Fibroblast of skin of right quadriceps (primary cell): ENCODE measurements at regions not wholly inside any gene's neighbourhood (a gene's known extent, or its start where the extent isn't known, plus 50 kb on each side); places are given as distances from the start of the nearest gene placed in this dataset.
"Not testable (repeated sequence)": the region's sequence is repeated elsewhere in the genome, so short reads cannot be mapped to it uniquely, and the experiment has no call there.

Source experiments
- DNase-seq: peaks from one replicate; pipeline ENCODE4 v3.0.0-alpha.2; 2013

DNA sequence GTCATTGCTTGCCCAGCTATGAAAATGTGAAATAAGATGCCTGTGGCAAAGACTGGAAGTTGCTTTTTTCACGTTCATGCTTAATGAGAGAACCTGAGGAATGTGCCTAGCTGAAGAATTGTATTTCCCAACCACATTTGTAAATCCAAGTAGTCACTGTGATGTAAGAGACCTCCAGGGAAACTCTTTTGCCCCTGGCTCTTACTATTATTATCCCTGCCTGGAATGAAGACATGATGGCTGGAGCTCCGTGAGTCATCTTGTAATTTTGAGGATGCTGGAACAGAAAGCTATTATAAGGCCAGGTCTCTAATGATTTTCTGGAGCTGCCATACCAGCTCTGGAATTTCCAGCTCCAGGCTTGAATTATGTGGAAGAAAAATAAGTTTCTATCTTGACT lies 894.3 kb downstream of the DIAPH3 start:
- peak; percentile 94 for DNase-seq

DNA sequence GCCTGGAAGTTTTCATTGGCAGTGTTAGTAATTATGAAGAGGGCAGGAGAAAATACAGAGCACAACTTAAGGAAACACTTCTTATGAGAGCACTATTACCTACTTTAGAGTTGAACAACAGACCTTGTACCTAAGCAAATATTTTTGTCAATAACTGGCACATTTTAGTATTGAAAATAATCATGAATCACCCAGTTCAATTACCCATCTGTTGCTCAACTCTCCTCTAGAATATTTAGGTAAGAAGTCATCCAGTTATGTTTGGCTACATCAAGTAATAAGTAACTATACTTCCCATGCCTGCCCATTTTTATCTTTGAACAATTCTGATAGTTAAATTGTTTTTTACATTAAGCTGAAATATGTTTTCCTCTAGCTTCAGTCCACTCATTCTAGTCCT lies 893.4 kb downstream of the DIAPH3 start:
- no peak for DNase-seq

DNA sequence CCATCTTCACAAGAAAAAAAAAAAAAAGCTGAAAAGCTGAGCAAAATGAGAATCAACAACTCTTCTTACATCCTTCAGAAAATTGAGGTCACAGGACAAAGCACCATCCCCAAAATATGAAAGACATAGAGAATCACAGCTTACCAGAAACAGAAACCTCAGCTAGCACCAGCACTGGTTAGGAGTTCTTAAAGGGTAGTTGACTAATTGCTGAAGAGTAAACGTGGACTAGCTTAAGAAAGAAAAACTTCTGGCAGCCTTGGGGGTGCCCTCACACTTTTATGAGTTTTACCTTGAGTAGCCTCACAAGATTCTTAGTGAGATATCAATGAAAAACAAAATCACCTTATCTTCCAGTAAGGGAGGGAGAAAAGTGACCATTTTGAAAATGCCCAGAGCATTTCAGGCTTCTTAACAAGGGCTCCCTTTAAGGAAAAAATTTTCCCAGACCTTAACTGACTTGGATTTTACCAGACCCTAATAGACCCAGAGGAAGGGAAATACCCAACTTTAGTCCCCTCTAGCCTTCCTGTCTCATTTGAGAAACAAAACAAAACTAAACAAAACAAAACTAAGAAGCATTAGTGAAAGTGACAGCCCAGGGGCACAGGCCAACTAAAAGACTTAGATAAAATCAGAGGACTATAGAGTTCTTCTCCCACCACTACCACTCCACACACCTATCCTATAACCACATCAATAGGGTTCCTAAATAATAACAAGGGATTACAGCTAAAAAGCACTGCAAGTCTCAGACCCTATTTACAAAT lies 888.6 kb downstream of the DIAPH3 start:
- no peak for DNase-seq

GRCh38 chr13:59276436-59276835 lies 887.3 kb downstream of the DIAPH3 start:
- peak; percentile 14 for DNase-seq

- DNase-seq = no peak
These were observed 886.6 kb downstream of the DIAPH3 start for GRCh38 chr13:59277106-59277505.

DNA sequence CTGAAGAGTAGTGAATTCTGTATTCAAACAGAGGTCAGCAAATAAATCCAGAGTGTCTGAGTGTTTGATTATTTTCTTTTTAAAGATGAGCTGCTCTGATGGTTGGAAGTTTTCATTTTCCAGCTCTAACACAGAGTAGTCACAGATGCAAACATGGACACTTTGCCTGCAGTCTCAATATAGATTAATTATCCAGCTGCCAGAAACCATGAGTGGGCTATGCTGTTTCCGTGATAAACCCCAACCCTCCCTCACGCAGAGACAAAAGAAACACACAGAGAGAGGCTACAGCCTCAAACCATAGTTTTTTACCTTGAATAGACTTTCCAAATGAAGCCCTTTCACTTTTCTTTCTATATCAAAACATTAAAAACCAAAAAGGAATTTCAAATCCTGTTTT lies 884.7 kb downstream of the DIAPH3 start:
- DNase-seq = no peak

DNA sequence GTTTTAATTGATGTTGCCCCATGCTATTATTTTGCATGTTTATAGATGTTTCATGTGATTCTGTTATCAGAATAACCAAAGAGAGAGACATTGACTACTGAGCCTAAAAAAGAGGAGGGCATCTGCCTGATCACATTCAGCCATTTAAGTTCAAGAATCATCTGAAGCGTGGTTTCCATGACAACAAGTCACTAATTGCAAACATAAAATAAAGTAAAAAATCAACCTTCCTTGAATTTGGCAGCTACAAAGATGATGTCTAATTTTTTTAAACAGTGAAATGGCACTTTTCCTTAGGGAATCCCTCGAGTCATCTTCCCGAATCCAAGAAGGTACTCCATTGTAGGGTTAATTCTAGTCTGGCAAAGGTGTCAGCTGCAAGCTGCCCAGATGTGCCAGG lies 884.2 kb downstream of the DIAPH3 start:
- DNase-seq = no peak

- peak; percentile 4 for DNase-seq
These were observed 883.4 kb downstream of the DIAPH3 start for GRCh38 chr13:59280297-59280696.

DNA sequence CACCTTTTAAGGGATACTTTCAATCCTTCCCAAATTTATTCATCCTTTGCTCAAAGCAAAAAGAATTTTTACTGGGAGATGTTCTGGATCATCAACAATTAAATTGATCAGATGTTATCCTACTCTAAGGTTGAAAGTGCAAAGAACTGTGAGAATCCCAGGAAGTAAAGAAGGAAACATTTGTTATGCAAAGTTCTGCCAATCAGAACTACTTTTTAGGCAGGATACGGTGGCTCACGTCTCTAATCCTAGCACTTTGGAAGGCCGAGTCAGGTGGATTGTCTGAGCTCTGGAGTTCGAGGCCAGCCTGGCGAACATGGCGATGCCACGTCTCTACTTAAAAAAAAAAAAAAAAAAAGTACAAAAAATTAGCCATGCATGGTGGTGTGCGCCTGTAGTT lies 882.3 kb downstream of the DIAPH3 start:
- DNase-seq = no peak

GRCh38 chr13:59292240-59292639 lies 871.5 kb downstream of the DIAPH3 start:
- DNase-seq = not testable (repeated sequence)

DNA sequence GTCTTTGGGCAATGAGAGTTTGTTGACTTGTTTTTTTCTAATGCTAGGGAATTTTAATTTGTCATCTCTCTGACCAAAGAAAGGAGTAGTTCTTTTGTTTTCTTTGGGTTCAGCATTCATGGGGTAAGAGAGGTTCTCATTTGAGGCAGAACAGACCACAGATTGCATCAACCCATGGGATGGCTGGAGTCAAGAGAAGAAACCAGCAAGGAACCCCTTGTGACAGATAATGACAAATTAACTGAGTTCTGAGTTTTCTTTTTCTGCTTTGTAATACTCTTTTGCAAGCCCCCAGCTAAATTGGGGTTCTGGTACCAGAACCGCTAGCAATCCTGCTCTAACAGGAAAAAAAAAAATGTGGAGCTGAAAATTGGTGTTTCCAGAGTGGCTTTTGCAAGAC lies 864.1 kb downstream of the DIAPH3 start:
- no peak for DNase-seq

- DNase-seq = no peak
These were observed 863.2 kb downstream of the DIAPH3 start for GRCh38 chr13:59300355-59301173.

- DNase-seq = peak; percentile 2
These were observed 862.6 kb downstream of the DIAPH3 start for GRCh38 chr13:59301174-59301567.

DNA sequence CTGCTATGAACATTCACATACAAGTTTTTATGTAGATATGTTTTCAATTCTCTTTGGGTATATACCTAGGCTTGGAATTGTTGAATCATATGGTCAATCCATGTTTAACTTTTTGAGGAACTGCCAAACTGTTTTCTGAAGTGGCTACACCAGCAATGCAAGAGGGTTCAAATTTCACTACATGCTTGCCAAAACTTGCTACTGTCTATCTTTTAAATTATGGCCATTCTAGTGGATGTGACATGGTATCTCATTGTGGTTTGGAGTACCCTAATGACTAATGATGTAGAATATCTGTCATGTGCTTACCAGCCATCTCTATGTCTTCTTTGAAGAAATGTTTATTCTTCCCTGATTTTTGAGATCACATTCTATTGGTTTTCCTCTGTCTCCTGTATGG lies 860.3 kb downstream of the DIAPH3 start:
- peak; percentile 49 for DNase-seq

DNA sequence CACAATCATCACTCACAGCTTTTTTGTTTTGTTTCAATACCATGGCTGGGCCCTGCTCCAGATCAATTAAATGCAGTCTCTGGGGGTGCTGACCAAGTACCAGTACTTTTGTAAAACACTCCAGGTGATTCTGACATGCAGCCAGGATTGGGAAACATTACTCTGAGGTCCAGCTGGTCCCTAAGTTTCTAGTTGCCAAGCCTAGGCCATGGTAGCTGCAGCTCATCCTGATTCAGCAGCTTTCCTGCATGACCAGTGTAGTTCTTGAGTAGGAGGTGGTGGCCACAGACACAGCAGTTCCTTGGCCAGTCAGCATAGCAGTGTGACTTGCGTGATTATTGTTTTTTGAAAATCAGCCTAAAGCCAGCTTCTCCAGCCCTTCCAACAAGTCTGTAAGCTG lies 859.1 kb downstream of the DIAPH3 start:
- DNase-seq = no peak

- DNase-seq = peak; percentile 7
These were observed 857.8 kb downstream of the DIAPH3 start for GRCh38 chr13:59305896-59306295.

DNA sequence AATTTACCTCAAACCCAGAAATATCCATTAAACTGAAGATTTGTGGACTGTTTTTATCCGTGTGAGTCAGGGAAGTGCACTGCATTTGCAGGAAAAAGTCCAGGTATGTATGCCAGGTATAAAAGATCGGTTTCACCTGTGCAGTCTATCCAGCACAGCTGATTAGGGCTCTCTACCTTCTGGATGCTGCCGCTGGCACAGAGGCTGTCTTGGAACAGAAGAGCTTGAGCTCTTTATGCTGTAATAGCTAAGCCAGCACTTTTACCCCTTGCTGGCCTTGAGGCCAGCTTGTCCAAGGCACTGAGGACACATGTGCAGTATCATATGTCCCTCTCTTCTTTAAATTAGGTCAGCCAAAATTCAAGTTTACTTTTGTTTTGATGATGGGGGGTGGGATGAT lies 851.0 kb downstream of the DIAPH3 start:
- no peak for DNase-seq

DNA sequence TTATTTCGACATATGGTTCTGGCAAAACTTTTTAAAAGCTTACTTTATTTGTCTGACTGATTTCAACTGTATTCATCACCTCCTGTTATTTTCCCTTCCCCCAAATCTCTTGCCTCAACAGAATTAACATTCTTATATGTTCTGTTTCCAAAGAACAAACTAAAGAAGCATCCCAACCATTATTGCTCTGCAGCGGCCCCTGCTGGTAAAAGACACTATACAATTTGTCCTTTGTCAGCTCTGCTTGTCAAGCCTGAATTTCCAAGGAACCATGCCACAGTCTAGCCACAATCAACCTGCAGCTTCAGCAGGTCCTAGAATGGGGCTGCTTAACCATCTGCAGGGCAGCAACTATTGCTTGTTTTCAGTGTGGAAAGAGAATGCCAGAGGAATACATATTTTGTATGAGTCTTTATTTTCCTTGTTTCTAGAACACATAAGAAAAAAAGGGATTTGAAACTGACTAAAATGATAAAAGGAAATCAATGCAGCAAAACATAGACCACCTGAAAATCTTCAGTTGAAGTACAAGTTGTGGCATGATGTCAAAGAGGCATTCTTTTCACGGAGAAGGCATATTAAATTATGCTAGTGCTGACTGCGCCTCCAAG lies 845.3 kb downstream of the DIAPH3 start:
- peak; percentile 69 for DNase-seq

- no peak for DNase-seq
These were observed 844.5 kb downstream of the DIAPH3 start for GRCh38 chr13:59319276-59319675.

DNA sequence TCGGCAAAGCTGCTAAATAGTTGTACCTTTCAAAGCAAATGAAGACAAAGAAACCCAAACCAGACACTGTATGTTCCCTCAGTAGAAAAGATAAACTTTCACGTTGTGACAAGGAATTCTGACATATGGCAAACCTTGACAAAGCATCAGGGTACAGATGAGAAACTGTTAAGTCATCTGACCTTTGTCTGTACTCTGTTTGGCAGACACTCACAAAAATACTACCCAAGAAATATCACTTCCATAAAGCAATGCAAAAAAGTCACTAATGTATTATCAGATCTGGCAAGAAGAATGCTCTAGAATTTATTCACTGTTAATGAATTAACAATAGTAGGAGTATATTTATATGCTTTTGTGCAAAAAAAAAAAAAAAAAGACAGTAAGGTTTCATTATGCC lies 843.7 kb downstream of the DIAPH3 start:
- no peak for DNase-seq

DNA sequence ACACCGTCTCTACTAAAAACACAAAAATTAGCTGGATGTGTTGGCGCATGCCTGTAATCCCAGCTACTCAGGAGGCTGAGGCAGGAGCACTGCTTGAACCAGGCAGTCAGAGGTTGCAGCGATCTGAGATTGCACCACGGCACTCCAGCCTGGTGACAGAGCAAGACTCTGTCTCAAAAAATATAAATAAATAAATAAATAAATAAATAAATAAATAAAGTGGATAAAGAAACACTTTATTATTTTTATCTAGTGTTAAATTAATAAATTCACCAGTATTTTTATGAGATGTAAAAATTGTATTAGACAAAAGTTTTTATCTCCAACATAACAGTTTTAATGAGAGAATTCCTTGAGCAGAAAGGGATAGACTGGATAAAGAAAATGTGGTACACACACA lies 839.3 kb downstream of the DIAPH3 start:
- DNase-seq = not testable (repeated sequence)

DNA sequence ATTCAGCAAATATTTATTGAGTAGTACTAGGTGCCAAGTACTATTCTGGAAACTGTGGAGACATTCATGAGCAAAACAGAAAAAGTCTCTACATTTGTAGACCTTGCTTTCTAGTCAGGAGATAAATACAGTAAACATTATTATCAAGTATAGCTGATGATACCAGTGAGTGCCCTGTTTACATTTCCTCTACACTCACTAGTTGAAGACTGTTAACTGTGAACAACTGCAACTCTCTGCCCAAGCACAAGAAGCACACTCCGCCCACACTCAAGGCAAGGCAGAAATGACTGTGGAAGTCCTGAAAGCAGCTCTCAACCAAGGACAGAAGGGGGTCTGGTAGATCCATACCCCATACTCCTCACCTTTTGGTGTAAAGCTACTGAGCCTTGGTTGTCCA lies 837.0 kb downstream of the DIAPH3 start:
- DNase-seq = no peak

- no peak for DNase-seq
These were observed 833.0 kb downstream of the DIAPH3 start for GRCh38 chr13:59330764-59331163.

DNA sequence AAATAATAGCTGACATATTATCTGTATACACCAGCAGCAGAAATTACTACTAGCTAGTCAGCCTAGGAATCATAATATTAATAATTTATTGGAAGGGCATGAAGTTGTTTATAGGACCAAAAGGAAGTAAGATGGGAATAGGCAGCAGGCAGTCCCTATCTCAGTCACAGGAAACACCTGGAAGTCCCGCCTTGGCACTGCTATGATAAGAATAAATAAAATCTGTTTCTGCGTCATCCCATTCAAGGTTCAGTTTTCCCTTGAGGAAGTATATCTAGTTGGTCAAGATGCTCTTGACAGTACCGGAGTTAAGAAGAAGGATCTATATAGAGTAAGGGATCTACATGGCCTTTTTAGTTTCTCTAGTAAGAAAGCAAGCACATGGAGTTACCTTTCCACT lies 830.8 kb downstream of the DIAPH3 start:
- DNase-seq = no peak
